DND-41 (cell line): ENCODE measurements at regions not wholly inside any gene's neighbourhood (a gene's known extent, or its start where the extent isn't known, plus 50 kb on each side); places are given as distances from the start of the nearest gene placed in this dataset.

ENCODE experiments used
- ATAC-seq: fragments of 200-7000 bp; cut with Tn5 transposase; 3 replicates; pipeline ENCODE4 v1.9.1; 2021; ENCODE audit warnings: low read depth; ENCODE audit not compliant: insufficient read depth
- DNase-seq: peaks from one replicate; pipeline ENCODE4 v3.0.0-alpha.2; 2020
- H2AFZ ChIP-seq: 2 replicates; pipeline ENCODE4 v1.6.0; 2012; ENCODE audit warnings: low read depth, low read length
- H3K27ac ChIP-seq: 2 replicates; pipeline ENCODE4 v1.5.1; 2012; ENCODE audit warnings: low read length, inconsistent platforms
- H3K27me3 ChIP-seq: fragments of 200-600 bp; sonication (generic); 2 replicates; pipeline ENCODE4 v1.6.0; 2012; ENCODE audit warnings: low read length, mild to moderate bottlenecking, inconsistent platforms; ENCODE audit not compliant: insufficient read depth, poor library complexity
- H3K36me3 ChIP-seq: 2 replicates; pipeline ENCODE4 v1.5.1; 2012; ENCODE audit warnings: low read length, inconsistent platforms; ENCODE audit not compliant: insufficient read depth
- H3K4me1 ChIP-seq: 2 replicates; pipeline ENCODE4 v1.5.1; 2012; ENCODE audit warnings: mild to moderate bottlenecking, low read length; ENCODE audit not compliant: insufficient read depth
- H3K4me2 ChIP-seq: 2 replicates; pipeline ENCODE4 v1.6.0; 2012; ENCODE audit warnings: mild to moderate bottlenecking, moderate library complexity, low read length, inconsistent platforms; ENCODE audit not compliant: insufficient read depth
- H3K4me3 ChIP-seq, 2 experiments: fragments of 200-600 bp in 1 of 2; shearing (Covaris generic) in 1 of 2; 2 replicates each; pipeline ENCODE4 v1.5.1; 2012 to 2016; ENCODE audit warnings: inconsistent platforms in 2 of 2, low read length in 2 of 2, mild to moderate bottlenecking in 2 of 2, low read depth in 1 of 2, moderate library complexity in 1 of 2
- H3K79me2 ChIP-seq: 2 replicates; pipeline ENCODE4 v1.6.0; 2012; ENCODE audit warnings: low read length, inconsistent platforms; ENCODE audit not compliant: insufficient read depth
- H3K9ac ChIP-seq: 2 replicates; pipeline ENCODE4 v1.6.0; 2012; ENCODE audit warnings: low read depth, mild to moderate bottlenecking, inconsistent platforms, low read length, moderate library complexity
- H3K9me3 ChIP-seq: 2 replicates; pipeline ENCODE4 v1.5.1; 2012; ENCODE audit warnings: low read length, moderate library complexity, mild to moderate bottlenecking, inconsistent platforms; ENCODE audit not compliant: insufficient read depth, severe bottlenecking
- H4K20me1 ChIP-seq: 2 replicates; pipeline ENCODE4 v1.6.0; 2012; ENCODE audit warnings: low read length; ENCODE audit not compliant: insufficient read depth
- EZH2 ChIP-seq: IDR thresholded peaks from 3 replicates; pipeline ENCODE4 v1.6.1; 2012; ENCODE audit warnings: borderline replicate concordance, low read depth, mild to moderate bottlenecking, moderate library complexity, low read length, inconsistent platforms; ENCODE audit not compliant: severe bottlenecking
- TF ChIP-seq, protein P1 (sequence below): IDR thresholded peaks from 2 replicates; pipeline ENCODE4 v1.5.1; 2012; ENCODE audit warnings: borderline replicate concordance, low read length, moderate library complexity, mild to moderate bottlenecking; ENCODE audit not compliant: poor library complexity, severe bottlenecking; ENCODE audit errors: extremely low read depth

- H3K9me3 ChIP-seq: no peaks in the 10 kb centered on the region
- no peaks in the 10 kb centered on the region for H3K79me2 ChIP-seq
- no peak overlapping the region; the same call in 1 of the 2 replicates for H2AFZ ChIP-seq
- no peak overlapping the region; a peak in 1 of 4 replicates for H3K4me3 ChIP-seq
- ATAC-seq (no peak), DNase-seq (no peak)
- peaks cover 53% of the 10 kb centered on the region for H3K4me1 ChIP-seq
- no peaks in the 10 kb centered on the region for H3K36me3 ChIP-seq
- no peaks in the 10 kb centered on the region for H4K20me1 ChIP-seq
- H3K27me3 ChIP-seq: no peaks in the 10 kb centered on the region
- no peak for TF ChIP-seq EZH2
- TF ChIP-seq, protein P1, sequence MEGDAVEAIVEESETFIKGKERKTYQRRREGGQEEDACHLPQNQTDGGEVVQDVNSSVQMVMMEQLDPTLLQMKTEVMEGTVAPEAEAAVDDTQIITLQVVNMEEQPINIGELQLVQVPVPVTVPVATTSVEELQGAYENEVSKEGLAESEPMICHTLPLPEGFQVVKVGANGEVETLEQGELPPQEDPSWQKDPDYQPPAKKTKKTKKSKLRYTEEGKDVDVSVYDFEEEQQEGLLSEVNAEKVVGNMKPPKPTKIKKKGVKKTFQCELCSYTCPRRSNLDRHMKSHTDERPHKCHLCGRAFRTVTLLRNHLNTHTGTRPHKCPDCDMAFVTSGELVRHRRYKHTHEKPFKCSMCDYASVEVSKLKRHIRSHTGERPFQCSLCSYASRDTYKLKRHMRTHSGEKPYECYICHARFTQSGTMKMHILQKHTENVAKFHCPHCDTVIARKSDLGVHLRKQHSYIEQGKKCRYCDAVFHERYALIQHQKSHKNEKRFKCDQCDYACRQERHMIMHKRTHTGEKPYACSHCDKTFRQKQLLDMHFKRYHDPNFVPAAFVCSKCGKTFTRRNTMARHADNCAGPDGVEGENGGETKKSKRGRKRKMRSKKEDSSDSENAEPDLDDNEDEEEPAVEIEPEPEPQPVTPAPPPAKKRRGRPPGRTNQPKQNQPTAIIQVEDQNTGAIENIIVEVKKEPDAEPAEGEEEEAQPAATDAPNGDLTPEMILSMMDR: no peak
- no peak overlapping the region for H3K4me2 ChIP-seq
- peak overlapping the region; percentile 43 for H3K27ac ChIP-seq
- H3K9ac ChIP-seq: no peak overlapping the region
These were observed 96.1 kb upstream of the MAN1A1 start for GRCh38 chr6:119445666-119446065.

GRCh38 chr6:119444642-119445557 is 95.3 kb upstream of the MAN1A1 start:
- peak overlapping the region; percentile 86 for H3K27ac ChIP-seq
- TF ChIP-seq, protein P1: no peak
- TF ChIP-seq EZH2: no peak
- H3K9me3 ChIP-seq: no peaks in the 10 kb centered on the region
- ATAC-seq: no peak
- peak overlapping the region; percentile 4; the same call in 1 of the 2 replicates for H3K9ac ChIP-seq
- no peaks in the 10 kb centered on the region for H3K36me3 ChIP-seq
- no peak for DNase-seq
- no peaks in the 10 kb centered on the region for H3K79me2 ChIP-seq
- no peak overlapping the region for H2AFZ ChIP-seq
- no peak overlapping the region for H3K4me2 ChIP-seq
- peaks cover 53% of the 10 kb centered on the region for H3K4me1 ChIP-seq
- no peak overlapping the region; a peak in 1 of 4 replicates for H3K4me3 ChIP-seq
- no peaks in the 10 kb centered on the region for H4K20me1 ChIP-seq
- H3K27me3 ChIP-seq: no peaks in the 10 kb centered on the region

DNA sequence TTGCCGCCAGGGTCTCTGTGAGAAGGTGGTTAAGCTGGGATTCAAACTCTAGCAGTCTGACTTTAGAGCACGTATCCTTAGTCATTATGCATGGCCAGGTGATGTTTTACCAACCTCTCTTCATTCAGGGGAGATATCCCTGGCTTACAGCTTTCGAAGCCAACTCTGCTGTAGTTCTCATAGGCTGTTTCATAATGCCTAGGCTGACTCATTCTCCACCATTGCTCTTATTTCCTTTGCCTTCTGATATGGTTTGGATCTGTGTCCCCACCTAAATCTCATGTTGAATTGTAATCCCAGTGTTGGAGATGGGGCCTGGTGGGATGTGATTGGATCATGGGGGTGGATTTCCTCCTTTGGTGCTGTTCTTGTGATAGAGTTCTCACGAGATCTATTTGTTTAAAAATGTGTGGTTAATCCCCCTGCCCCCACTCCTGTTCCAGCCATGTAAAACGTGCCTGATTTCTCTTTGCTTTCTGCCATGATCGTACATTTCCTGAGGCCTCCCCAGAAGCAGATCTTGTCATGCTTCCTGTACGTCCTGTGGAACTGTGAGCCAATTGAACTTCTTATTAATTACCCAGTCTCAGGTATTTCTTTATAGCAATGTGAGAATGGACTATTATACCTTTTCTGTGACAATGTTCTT is 94.6 kb upstream of the MAN1A1 start:
- no peak for TF ChIP-seq EZH2
- TF ChIP-seq, protein P1: no peak
- no peaks in the 10 kb centered on the region for H3K36me3 ChIP-seq
- ATAC-seq (no peak), DNase-seq (no peak)
- no peaks in the 10 kb centered on the region for H4K20me1 ChIP-seq
- 0 out of 2 replicates have a peak overlapping the region, but pooled peaks have one; percentile 17 for H2AFZ ChIP-seq
- H3K4me1 ChIP-seq: peaks cover 50% of the 10 kb centered on the region
- H3K4me2 ChIP-seq: no peak overlapping the region
- H3K79me2 ChIP-seq: no peaks in the 10 kb centered on the region
- peak overlapping the region; percentile 86 for H3K27ac ChIP-seq
- peak overlapping the region; percentile 4; the same call in 1 of the 2 replicates for H3K9ac ChIP-seq
- no peaks in the 10 kb centered on the region for H3K9me3 ChIP-seq
- no peak overlapping the region for H3K4me3 ChIP-seq
- H3K27me3 ChIP-seq: no peaks in the 10 kb centered on the region
